ELR (cell line): ENCODE measurements at regions not wholly inside any gene's neighbourhood (a gene's known extent, or its start where the extent isn't known, plus 50 kb on each side); places are given as distances from the start of the nearest gene placed in this dataset.
A peak's percentile ranks its signal among the peaks of the same experiment; 100 is the strongest.
"Not testable (repeated sequence)": the region's sequence is repeated elsewhere in the genome, so short reads cannot be mapped to it uniquely, and the experiment has no call there.

ENCODE experiments used
- DNase-seq: peaks from one replicate; pipeline ENCODE4 v3.0.0-alpha.2; 2015; ENCODE audit warnings: low read depth

GRCh38 chr6:86255973-86256372 lies 613.3 kb upstream of the SYNCRIP start:
- no peak for DNase-seq

- no peak for DNase-seq
Measured at GRCh38 chr6:86251106-86251505, 608.4 kb upstream of the SYNCRIP start.

GRCh38 chr6:86217906-86218305 lies 575.2 kb upstream of the SYNCRIP start:
- no peak for DNase-seq

- no peak for DNase-seq
Measured at GRCh38 chr6:86215323-86215722, 572.6 kb upstream of the SYNCRIP start.

- DNase-seq, result no peak
Measured at GRCh38 chr6:86205980-86206379, 563.3 kb upstream of the SYNCRIP start.

- DNase-seq, result no peak
Measured at GRCh38 chr6:86203044-86203443, 560.4 kb upstream of the SYNCRIP start.

- DNase-seq, result no peak
Measured at GRCh38 chr6:86193821-86194220, 551.1 kb upstream of the SYNCRIP start.

- DNase-seq, result peak; percentile 27
Measured at GRCh38 chr6:86192123-86192522, 549.4 kb upstream of the SYNCRIP start.

GRCh38 chr6:86175149-86175548 lies 532.5 kb upstream of the SYNCRIP start:
- peak; percentile 2 for DNase-seq

GRCh38 chr6:86154852-86155251 lies 512.2 kb upstream of the SYNCRIP start:
- no peak for DNase-seq

- DNase-seq, result no peak
Measured at GRCh38 chr6:86153521-86153920, 510.8 kb upstream of the SYNCRIP start.

- no peak for DNase-seq
Measured at GRCh38 chr6:86152546-86152945, 509.9 kb upstream of the SYNCRIP start.

- DNase-seq, result no peak
Measured at GRCh38 chr6:86148586-86148985, 505.9 kb upstream of the SYNCRIP start.

GRCh38 chr6:86147859-86148258 lies 505.2 kb upstream of the SYNCRIP start:
- DNase-seq, result no peak

GRCh38 chr6:86147311-86147710 lies 504.6 kb upstream of the SYNCRIP start:
- no peak for DNase-seq

GRCh38 chr6:86146751-86147150 lies 504.1 kb upstream of the SYNCRIP start:
- not testable (repeated sequence) for DNase-seq

- DNase-seq, result no peak
Measured at GRCh38 chr6:86142326-86142725, 499.6 kb upstream of the SYNCRIP start.

GRCh38 chr6:86128130-86128814 lies 485.6 kb upstream of the SYNCRIP start:
- no peak for DNase-seq

GRCh38 chr6:86122086-86122485 lies 479.4 kb upstream of the SYNCRIP start:
- no peak for DNase-seq

GRCh38 chr6:86118271-86118670 lies 475.6 kb upstream of the SYNCRIP start:
- DNase-seq, result no peak

GRCh38 chr6:86107985-86108384 lies 465.3 kb upstream of the SYNCRIP start:
- no peak for DNase-seq

- DNase-seq, result no peak
Measured at GRCh38 chr6:86087954-86088353, 445.3 kb upstream of the SYNCRIP start.

GRCh38 chr6:86079938-86080337 lies 437.3 kb upstream of the SYNCRIP start:
- DNase-seq, result no peak

GRCh38 chr6:86070151-86070550 lies 427.5 kb upstream of the SYNCRIP start:
- no peak for DNase-seq
